HG03103 (cell line): ENCODE measurements at regions not wholly inside any gene's neighbourhood (a gene's known extent, or its start where the extent isn't known, plus 50 kb on each side); places are given as distances from the start of the nearest gene placed in this dataset.

Experiments used
- ATAC-seq: cut with Tn5 transposase; IDR thresholded peaks from one replicate; pipeline ENCODE4 v1.9.1; 2021; ENCODE audit warnings: low read depth; ENCODE audit not compliant: unreplicated experiment

GRCh38 chr6:56378966-56379585 lies 131.7 kb upstream of the COL21A1 start:
- ATAC-seq = no peak

GRCh38 chr6:56378507-56378906 lies 131.1 kb upstream of the COL21A1 start:
- ATAC-seq = no peak

GRCh38 chr6:56377295-56377694 lies 129.9 kb upstream of the COL21A1 start:
- no peak for ATAC-seq

GRCh38 chr6:56375806-56376205 lies 128.4 kb upstream of the COL21A1 start:
- ATAC-seq = no peak

- no peak for ATAC-seq
Measured at GRCh38 chr6:56374841-56375369, 127.5 kb upstream of the COL21A1 start.

- no peak for ATAC-seq
Measured at GRCh38 chr6:56372406-56372995, 125.1 kb upstream of the COL21A1 start.

- ATAC-seq = peak; percentile 87
Measured at GRCh38 chr6:56370561-56371211, 123.3 kb upstream of the COL21A1 start.

- ATAC-seq = no peak
Measured at GRCh38 chr6:56370127-56370540, 122.8 kb upstream of the COL21A1 start.

- no peak for ATAC-seq
Measured at GRCh38 chr6:56368491-56368890, 121.1 kb upstream of the COL21A1 start.

- no peak for ATAC-seq
Measured at GRCh38 chr6:56366141-56366852, 118.9 kb upstream of the COL21A1 start.

- ATAC-seq = no peak
Measured at GRCh38 chr6:56364827-56365339, 117.5 kb upstream of the COL21A1 start.

- ATAC-seq = no peak
Measured at GRCh38 chr6:56364431-56364826, 117.0 kb upstream of the COL21A1 start.

GRCh38 chr6:56363796-56364430 lies 116.5 kb upstream of the COL21A1 start:
- no peak for ATAC-seq

GRCh38 chr6:56361812-56362211 lies 114.4 kb upstream of the COL21A1 start:
- ATAC-seq = no peak

- ATAC-seq = peak; percentile 55
Measured at GRCh38 chr6:56359201-56359899, 112.0 kb upstream of the COL21A1 start.

GRCh38 chr6:56357616-56358373 lies 110.4 kb upstream of the COL21A1 start:
- no peak for ATAC-seq

GRCh38 chr6:56356426-56356825 lies 109.0 kb upstream of the COL21A1 start:
- ATAC-seq = no peak

GRCh38 chr6:56353860-56354259 lies 106.5 kb upstream of the COL21A1 start:
- no peak for ATAC-seq

GRCh38 chr6:56350628-56351260 lies 103.4 kb upstream of the COL21A1 start:
- ATAC-seq = no peak
